Glutamatergic neuron (in vitro differentiated cells): ENCODE measurements at regions not wholly inside any gene's neighbourhood (a gene's known extent, or its start where the extent isn't known, plus 50 kb on each side); places are given as distances from the start of the nearest gene placed in this dataset.

Source experiments
- DNase-seq: peaks from one replicate; pipeline ENCODE4 v3.0.0; 2022
- H3K27ac Mint-ChIP-seq: one replicate; pipeline ENCODE4 v1.8.0; 2020; ENCODE audit warnings: mild to moderate bottlenecking, mixed read lengths, inconsistent platforms; ENCODE audit not compliant: unreplicated experiment
- H3K27me3 Mint-ChIP-seq: one replicate; pipeline ENCODE4 v1.8.0; 2020; ENCODE audit warnings: mild to moderate bottlenecking, moderate library complexity, mixed read lengths, inconsistent platforms; ENCODE audit not compliant: unreplicated experiment
- H3K36me3 Mint-ChIP-seq: one replicate; pipeline ENCODE4 v1.8.0; 2020; ENCODE audit warnings: mild to moderate bottlenecking, mixed read lengths, inconsistent platforms; ENCODE audit not compliant: unreplicated experiment
- H3K4me1 Mint-ChIP-seq: one replicate; pipeline ENCODE4 v1.8.0; 2020; ENCODE audit warnings: mild to moderate bottlenecking, low read depth, mixed read lengths, inconsistent platforms; ENCODE audit not compliant: unreplicated experiment
- H3K4me3 Mint-ChIP-seq: one replicate; pipeline ENCODE4 v1.8.0; 2020; ENCODE audit warnings: mild to moderate bottlenecking, mixed read lengths, inconsistent platforms; ENCODE audit not compliant: unreplicated experiment
- H3K9me3 Mint-ChIP-seq: one replicate; pipeline ENCODE4 v1.8.0; 2020; ENCODE audit warnings: mild to moderate bottlenecking, moderate library complexity, mixed read lengths, inconsistent platforms; ENCODE audit not compliant: unreplicated experiment
- TF ChIP-seq, protein P1 (sequence below): fragments of 200-600 bp; sonication (generic); IDR thresholded peaks from one replicate; pipeline ENCODE4 v1.5.0; 2021; ENCODE audit not compliant: partially characterized antibody, unreplicated experiment

DNA sequence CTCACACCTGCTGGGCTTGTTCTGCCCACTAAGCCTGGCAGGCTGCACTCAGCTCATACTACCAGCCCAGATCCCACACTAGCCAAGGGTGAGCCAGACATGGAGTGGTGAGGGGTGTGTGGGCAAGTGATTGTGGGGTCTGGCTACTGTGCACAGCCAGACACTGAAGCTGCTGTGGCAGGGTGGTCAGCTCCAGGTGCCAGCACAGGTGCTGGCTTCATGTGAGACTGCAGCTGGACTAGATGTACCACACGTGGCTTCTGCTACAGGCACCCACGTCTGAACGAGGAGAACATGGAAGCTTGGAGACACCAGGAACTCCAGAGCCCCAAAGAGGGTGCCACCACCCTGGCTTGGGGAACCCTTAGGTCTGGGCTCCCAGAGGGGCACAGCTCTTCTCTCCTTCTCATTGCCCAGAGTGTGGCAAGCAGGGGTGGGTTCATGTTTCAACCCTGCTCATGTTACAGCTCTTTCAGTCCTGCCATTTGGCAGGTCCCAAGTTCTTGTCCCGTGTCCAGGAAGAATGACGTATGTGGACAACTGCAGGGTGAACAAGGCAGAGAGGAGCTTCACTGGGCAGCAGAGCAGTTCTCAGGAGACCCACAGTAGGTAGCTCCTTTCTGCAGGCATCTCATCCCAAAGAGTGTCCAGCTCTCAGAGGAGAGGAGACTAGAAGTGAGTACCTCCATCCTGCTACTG lies 1624.2 kb upstream of the TMEFF2 start:
- H3K27ac Mint-ChIP-seq = no peak overlapping the region
- H3K4me1 Mint-ChIP-seq = peaks cover 4% of the 10 kb centered on the region
- no peaks in the 10 kb centered on the region for H3K27me3 Mint-ChIP-seq
- DNase-seq = no peak
- no peaks in the 10 kb centered on the region for H3K36me3 Mint-ChIP-seq
- TF ChIP-seq, protein P1, sequence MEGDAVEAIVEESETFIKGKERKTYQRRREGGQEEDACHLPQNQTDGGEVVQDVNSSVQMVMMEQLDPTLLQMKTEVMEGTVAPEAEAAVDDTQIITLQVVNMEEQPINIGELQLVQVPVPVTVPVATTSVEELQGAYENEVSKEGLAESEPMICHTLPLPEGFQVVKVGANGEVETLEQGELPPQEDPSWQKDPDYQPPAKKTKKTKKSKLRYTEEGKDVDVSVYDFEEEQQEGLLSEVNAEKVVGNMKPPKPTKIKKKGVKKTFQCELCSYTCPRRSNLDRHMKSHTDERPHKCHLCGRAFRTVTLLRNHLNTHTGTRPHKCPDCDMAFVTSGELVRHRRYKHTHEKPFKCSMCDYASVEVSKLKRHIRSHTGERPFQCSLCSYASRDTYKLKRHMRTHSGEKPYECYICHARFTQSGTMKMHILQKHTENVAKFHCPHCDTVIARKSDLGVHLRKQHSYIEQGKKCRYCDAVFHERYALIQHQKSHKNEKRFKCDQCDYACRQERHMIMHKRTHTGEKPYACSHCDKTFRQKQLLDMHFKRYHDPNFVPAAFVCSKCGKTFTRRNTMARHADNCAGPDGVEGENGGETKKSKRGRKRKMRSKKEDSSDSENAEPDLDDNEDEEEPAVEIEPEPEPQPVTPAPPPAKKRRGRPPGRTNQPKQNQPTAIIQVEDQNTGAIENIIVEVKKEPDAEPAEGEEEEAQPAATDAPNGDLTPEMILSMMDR = no peak
- H3K9me3 Mint-ChIP-seq = peaks cover 4% of the 10 kb centered on the region
- no peak overlapping the region for H3K4me3 Mint-ChIP-seq

DNA sequence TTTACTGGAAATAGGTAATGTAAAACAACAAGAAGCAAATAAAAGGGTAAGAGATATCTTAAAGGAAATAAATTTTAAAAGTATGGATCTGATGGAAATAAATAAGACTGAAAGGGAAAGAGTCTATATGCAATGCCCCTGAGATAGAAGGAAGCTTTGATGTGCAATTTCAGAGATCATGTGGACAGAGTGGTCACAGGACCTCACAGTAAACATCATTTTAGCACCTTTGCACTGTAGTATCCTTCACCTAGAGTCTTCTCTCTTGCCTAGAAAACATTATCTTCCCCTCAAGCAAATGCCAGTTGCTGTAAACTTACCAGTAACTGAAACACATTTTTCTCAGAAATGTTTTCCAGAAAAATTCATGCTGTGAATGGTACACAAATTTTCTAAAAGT lies 1621.3 kb upstream of the TMEFF2 start:
- TF ChIP-seq, protein P1 = no peak

GRCh38 chr2:193810533-193810932 lies 1615.8 kb upstream of the TMEFF2 start:
- H3K27ac Mint-ChIP-seq = no peak overlapping the region
- H3K36me3 Mint-ChIP-seq = no peaks in the 10 kb centered on the region
- TF ChIP-seq, protein P1 = no peak
- peaks cover 3% of the 10 kb centered on the region for H3K4me1 Mint-ChIP-seq
- no peak overlapping the region for H3K4me3 Mint-ChIP-seq
- H3K27me3 Mint-ChIP-seq = no peaks in the 10 kb centered on the region
- no peaks in the 10 kb centered on the region for H3K9me3 Mint-ChIP-seq
- DNase-seq = no peak

More for the DNA sequence above, 1621.3 kb upstream of the TMEFF2 start:
- no peak for DNase-seq
- Mint-ChIP-seq H3K4me1 (peaks cover 4% of the 10 kb centered on the region), H3K4me3 (no peak overlapping the region), H3K27ac (no peak overlapping the region), H3K9me3 (peaks cover 4% of the 10 kb centered on the region), H3K27me3 (no peaks in the 10 kb centered on the region), H3K36me3 (no peaks in the 10 kb centered on the region)

- DNase-seq = no peak
- Mint-ChIP-seq H3K9me3 (no peaks in the 10 kb centered on the region), H3K4me3 (no peak overlapping the region), H3K36me3 (no peaks in the 10 kb centered on the region), H3K27ac (no peak overlapping the region), H3K27me3 (no peaks in the 10 kb centered on the region), H3K4me1 (peaks cover 3% of the 10 kb centered on the region)
- TF ChIP-seq, protein P1 = no peak
Measured at GRCh38 chr2:193808877-193809276, 1614.1 kb upstream of the TMEFF2 start.

- no peaks in the 10 kb centered on the region for H3K9me3 Mint-ChIP-seq
- DNase-seq = no peak
- no peaks in the 10 kb centered on the region for H3K27me3 Mint-ChIP-seq
- TF ChIP-seq, protein P1 = no peak
- no peaks in the 10 kb centered on the region for H3K36me3 Mint-ChIP-seq
- no peak overlapping the region for H3K27ac Mint-ChIP-seq
- peaks cover 3% of the 10 kb centered on the region for H3K4me1 Mint-ChIP-seq
- no peak overlapping the region for H3K4me3 Mint-ChIP-seq
Measured at GRCh38 chr2:193806088-193806774, 1611.5 kb upstream of the TMEFF2 start.
